GM18907 (cell line): ENCODE measurements at regions not wholly inside any gene's neighbourhood (a gene's known extent, or its start where the extent isn't known, plus 50 kb on each side); places are given as distances from the start of the nearest gene placed in this dataset.
"Not testable (repeated sequence)": the region's sequence is repeated elsewhere in the genome, so short reads cannot be mapped to it uniquely, and the experiment has no call there.

ENCODE experiments used
- ATAC-seq: cut with Tn5 transposase; IDR thresholded peaks from one replicate; pipeline ENCODE4 v1.9.1; 2021; ENCODE audit warnings: mild to moderate bottlenecking, moderate library complexity; ENCODE audit not compliant: unreplicated experiment

- no peak for ATAC-seq
Observed at GRCh38 chr18:60883587-60883986, 449.6 kb upstream of the CDH20 start.

GRCh38 chr18:60888071-60888624 is 445.1 kb upstream of the CDH20 start:
- no peak for ATAC-seq

- ATAC-seq, result no peak
Observed at GRCh38 chr18:60889442-60889841, 443.8 kb upstream of the CDH20 start.

GRCh38 chr18:60891936-60892335 is 441.3 kb upstream of the CDH20 start:
- ATAC-seq, result no peak

- no peak for ATAC-seq
Observed at GRCh38 chr18:60892441-60892840, 440.8 kb upstream of the CDH20 start.

- ATAC-seq, result no peak
Observed at GRCh38 chr18:60892855-60893254, 440.4 kb upstream of the CDH20 start.

- no peak for ATAC-seq
Observed at GRCh38 chr18:60893355-60894097, 439.7 kb upstream of the CDH20 start.

GRCh38 chr18:60894254-60894945 is 438.8 kb upstream of the CDH20 start:
- ATAC-seq, result no peak

GRCh38 chr18:60895181-60895580 is 438.0 kb upstream of the CDH20 start:
- ATAC-seq, result no peak

- no peak for ATAC-seq
Observed at GRCh38 chr18:60898111-60898510, 435.1 kb upstream of the CDH20 start.

GRCh38 chr18:60905699-60906098 is 427.5 kb upstream of the CDH20 start:
- ATAC-seq, result no peak

- ATAC-seq, result no peak
Observed at GRCh38 chr18:60910534-60910933, 422.7 kb upstream of the CDH20 start.

- ATAC-seq, result no peak
Observed at GRCh38 chr18:60911504-60911903, 421.7 kb upstream of the CDH20 start.

- ATAC-seq, result no peak
Observed at GRCh38 chr18:60915160-60915559, 418.1 kb upstream of the CDH20 start.

- not testable (repeated sequence) for ATAC-seq
Observed at GRCh38 chr18:60918862-60919261, 414.4 kb upstream of the CDH20 start.

- ATAC-seq, result no peak
Observed at GRCh38 chr18:60925892-60926291, 407.3 kb upstream of the CDH20 start.

- no peak for ATAC-seq
Observed at GRCh38 chr18:60929966-60930365, 403.3 kb upstream of the CDH20 start.

GRCh38 chr18:60935041-60935910 is 398.0 kb upstream of the CDH20 start:
- no peak for ATAC-seq

- ATAC-seq, result no peak
Observed at GRCh38 chr18:60936101-60936500, 397.1 kb upstream of the CDH20 start.

- ATAC-seq, result no peak
Observed at GRCh38 chr18:60943297-60943696, 389.9 kb upstream of the CDH20 start.

GRCh38 chr18:60950634-60951033 is 382.6 kb upstream of the CDH20 start:
- no peak for ATAC-seq
